ENCODE measurements at regions not wholly inside any gene's neighbourhood (a gene's known extent, or its start where the extent isn't known, plus 50 kb on each side); places are given as distances from the start of the nearest gene placed in this dataset.
"Not testable (repeated sequence)": the region's sequence is repeated elsewhere in the genome, so short reads cannot be mapped to it uniquely, and the experiment has no call there.

- ChIA-PET POLR2A (no interaction called here), CTCF (interaction anchor here (0.6 to 3.1 kb wide), 18 partner anchors 8 to 561 kb away, joined by 3 to 48 read pairs (median 6); partner anchors contain the start of gene CCDC71L)
- Histone ChIP-seq H3K4me1 (ENCODE audit: insufficient read depth, low read length) (no peaks in the 10 kb centered on the region), H3K27ac (ENCODE audit: low read depth, low read length) (no peak overlapping the region), H3K9me3 (ENCODE audit: low read length) (no peaks in the 10 kb centered on the region), H3K36me3 (ENCODE audit: insufficient read depth, low read length) (no peaks in the 10 kb centered on the region), H3K27me3 (ENCODE audit: insufficient read depth, low read length, poor library complexity, severe bottlenecking) (no peaks in the 10 kb centered on the region), H3K4me3 (ENCODE audit: low read length) (no peak overlapping the region)
- peak overlapping the region in 3 of 8 donors; percentile 38 to 69 (median 68) for H3K27ac Mint-ChIP-seq
- peaks cover 11 to 20% (median 15%) of the 10 kb centered on the region in 3 donors for H3K4me1 Mint-ChIP-seq
- peaks cover 0 to 2% of the 10 kb centered on the region in 2 donors for H3K27me3 Mint-ChIP-seq
- peak in 4 of 5 donors; percentile 6 to 53 (median 36) for DNase-seq
- H3K9me3 Mint-ChIP-seq, result peaks cover 0 to 1% (median 0%) of the 10 kb centered on the region in 5 donors
- H3K4me3 Mint-ChIP-seq, result no peak overlapping the region
- H3K36me3 Mint-ChIP-seq, result no peaks in the 10 kb centered on the region
Observed at GRCh38 chr7:106736508-106737201, 75.7 kb upstream of the CCDC71L start.

GRCh38 chr7:106737202-106737562 is 76.2 kb upstream of the CCDC71L start:
- Mint-ChIP-seq H3K27ac (no peak overlapping the region), H3K27me3 (peaks cover 2% of the 10 kb centered on the region in 2 donors), H3K36me3 (no peaks in the 10 kb centered on the region), H3K4me3 (no peak overlapping the region), H3K4me1 (peaks cover 6 to 15% (median 11%) of the 10 kb centered on the region in 3 donors), H3K9me3 (peaks cover 0 to 1% (median 0%) of the 10 kb centered on the region in 5 donors)
- Histone ChIP-seq H3K4me1 (ENCODE audit: insufficient read depth, low read length) (no peaks in the 10 kb centered on the region), H3K9me3 (ENCODE audit: low read length) (no peaks in the 10 kb centered on the region), H3K4me3 (ENCODE audit: low read length) (no peak overlapping the region), H3K27me3 (ENCODE audit: insufficient read depth, low read length, poor library complexity, severe bottlenecking) (no peaks in the 10 kb centered on the region), H3K36me3 (ENCODE audit: insufficient read depth, low read length) (no peaks in the 10 kb centered on the region), H3K27ac (ENCODE audit: low read depth, low read length) (no peak overlapping the region)
- no peak for DNase-seq
- ChIA-PET CTCF (interaction anchor here (1.2 to 3.1 kb wide), 7 partner anchors 17 to 561 kb away, joined by 3 to 48 read pairs (median 6); partner anchors contain the start of gene CCDC71L), POLR2A (no interaction called here)

GRCh38 chr7:106740806-106741205 is 79.8 kb upstream of the CCDC71L start:
- CTCF ChIA-PET, result no interaction called here
- no peak overlapping the region for H3K4me3 Mint-ChIP-seq
- H3K9me3 ChIP-seq (ENCODE audit: low read length), result no peaks in the 10 kb centered on the region

GRCh38 chr7:106744563-106745091 is 83.7 kb upstream of the CCDC71L start:
- Histone ChIP-seq H3K36me3 (ENCODE audit: insufficient read depth, low read length) (no peaks in the 10 kb centered on the region), H3K27ac (ENCODE audit: low read depth, low read length) (no peak overlapping the region), H3K4me1 (ENCODE audit: insufficient read depth, low read length) (peaks cover 5% of the 10 kb centered on the region), H3K27me3 (ENCODE audit: insufficient read depth, low read length, poor library complexity, severe bottlenecking) (no peaks in the 10 kb centered on the region), H3K4me3 (ENCODE audit: low read length) (no peak overlapping the region), H3K9me3 (ENCODE audit: low read length) (no peaks in the 10 kb centered on the region)
- Mint-ChIP-seq H3K9me3 (no peaks in the 10 kb centered on the region), H3K4me3 (no peak overlapping the region), H3K4me1 (peaks cover 0 to 3% (median 0%) of the 10 kb centered on the region in 3 donors), H3K36me3 (no peaks in the 10 kb centered on the region), H3K27me3 (peaks cover 9 to 23% of the 10 kb centered on the region in 2 donors), H3K27ac (no peak overlapping the region)
- ChIA-PET CTCF (interaction anchor here (1.3 to 1.4 kb wide), 2 partner anchors 8 to 84 kb away, joined by 5 to 6 read pairs; partner anchors contain the start of gene CCDC71L), POLR2A (no interaction called here)
- DNase-seq, result no peak

More at GRCh38 chr7:106740806-106741205, 79.8 kb upstream of the CCDC71L start:
- DNase-seq, result no peak
- Histone ChIP-seq H3K27ac (ENCODE audit: low read depth, low read length) (no peak overlapping the region), H3K4me1 (ENCODE audit: insufficient read depth, low read length) (peaks cover 5% of the 10 kb centered on the region), H3K36me3 (ENCODE audit: insufficient read depth, low read length) (no peaks in the 10 kb centered on the region), H3K27me3 (ENCODE audit: insufficient read depth, low read length, poor library complexity, severe bottlenecking) (no peaks in the 10 kb centered on the region), H3K4me3 (ENCODE audit: low read length) (no peak overlapping the region)
- Mint-ChIP-seq H3K27ac (no peak overlapping the region), H3K36me3 (no peaks in the 10 kb centered on the region), H3K9me3 (no peaks in the 10 kb centered on the region), H3K4me1 (peaks cover 2 to 9% (median 8%) of the 10 kb centered on the region in 3 donors), H3K27me3 (peaks cover 3 to 5% of the 10 kb centered on the region in 2 donors)
- POLR2A ChIA-PET, result no interaction called here

GRCh38 chr7:106747301-106747700 is 86.3 kb upstream of the CCDC71L start:
- H3K27me3 ChIP-seq (ENCODE audit: insufficient read depth, low read length, poor library complexity, severe bottlenecking); DNase-seq; H3K27ac Mint-ChIP-seq; H3K36me3 ChIP-seq (ENCODE audit: insufficient read depth, low read length); H3K36me3 Mint-ChIP-seq; H3K4me3 ChIP-seq (ENCODE audit: low read length); H3K27ac ChIP-seq (ENCODE audit: low read depth, low read length); POLR2A ChIA-PET; H3K9me3 Mint-ChIP-seq; H3K4me3 Mint-ChIP-seq; H3K4me1 Mint-ChIP-seq; H3K4me1 ChIP-seq (ENCODE audit: insufficient read depth, low read length); H3K9me3 ChIP-seq (ENCODE audit: low read length): not testable (repeated sequence)
- CTCF ChIA-PET, result interaction anchor here (1.3 kb wide), 1 partner anchor 11 kb away, joined by 4 read pairs; no protein-coding TSS in a partner anchor
- H3K27me3 Mint-ChIP-seq, result peaks cover 9 to 22% of the 10 kb centered on the region in 2 donors

GRCh38 chr7:106747804-106748203 is 86.8 kb upstream of the CCDC71L start:
- no peak overlapping the region for H3K27ac ChIP-seq (ENCODE audit: low read depth, low read length)
- no peak overlapping the region for H3K27ac Mint-ChIP-seq
- no peaks in the 10 kb centered on the region for H3K36me3 Mint-ChIP-seq
- H3K4me3 Mint-ChIP-seq, result no peak overlapping the region
- H3K9me3 ChIP-seq (ENCODE audit: low read length), result no peaks in the 10 kb centered on the region
- H3K4me3 ChIP-seq (ENCODE audit: low read length), result no peak overlapping the region
- peaks cover 0 to 3% (median 0%) of the 10 kb centered on the region in 5 donors for H3K9me3 Mint-ChIP-seq
- no peaks in the 10 kb centered on the region for H3K27me3 ChIP-seq (ENCODE audit: insufficient read depth, low read length, poor library complexity, severe bottlenecking)
- no peaks in the 10 kb centered on the region for H3K36me3 ChIP-seq (ENCODE audit: insufficient read depth, low read length)
- no peak for DNase-seq
- peaks cover 0 to 3% (median 0%) of the 10 kb centered on the region in 3 donors for H3K4me1 Mint-ChIP-seq
- H3K4me1 ChIP-seq (ENCODE audit: insufficient read depth, low read length), result peaks cover 5% of the 10 kb centered on the region
- POLR2A ChIA-PET, result no interaction called here
- CTCF ChIA-PET, result interaction anchor here (1.3 kb wide), 1 partner anchor 12 kb away, joined by 4 read pairs; no protein-coding TSS in a partner anchor
- H3K27me3 Mint-ChIP-seq, result peaks cover 9 to 23% of the 10 kb centered on the region in 2 donors

GRCh38 chr7:106749165-106749564 is 88.2 kb upstream of the CCDC71L start:
- Mint-ChIP-seq H3K27me3 (peaks cover 6 to 23% of the 10 kb centered on the region in 2 donors), H3K4me1 (peaks cover 0 to 3% (median 0%) of the 10 kb centered on the region in 3 donors), H3K36me3 (peaks cover 0 to 4% (median 0%) of the 10 kb centered on the region in 3 donors), H3K27ac (peak overlapping the region in 1 of 8 donors; percentile 16), H3K9me3 (peaks cover 0 to 5% (median 4%) of the 10 kb centered on the region in 5 donors), H3K4me3 (no peak overlapping the region)
- Histone ChIP-seq H3K4me1 (ENCODE audit: insufficient read depth, low read length) (peaks cover 5% of the 10 kb centered on the region), H3K27me3 (ENCODE audit: insufficient read depth, low read length, poor library complexity, severe bottlenecking) (no peaks in the 10 kb centered on the region), H3K9me3 (ENCODE audit: low read length) (no peaks in the 10 kb centered on the region), H3K27ac (ENCODE audit: low read depth, low read length) (no peak overlapping the region), H3K4me3 (ENCODE audit: low read length) (no peak overlapping the region), H3K36me3 (ENCODE audit: insufficient read depth, low read length) (no peaks in the 10 kb centered on the region)
- DNase-seq, result no peak
- POLR2A ChIA-PET, result no interaction called here
- CTCF ChIA-PET, result interaction anchor here (0.6 kb wide), 1 partner anchor 275 kb away, joined by 3 read pairs; no protein-coding TSS in a partner anchor

GRCh38 chr7:106750773-106751172 is 89.8 kb upstream of the CCDC71L start:
- H3K4me3 ChIP-seq (ENCODE audit: low read length), result no peak overlapping the region
- POLR2A ChIA-PET, result no interaction called here
- CTCF ChIA-PET, result no interaction called here

More at GRCh38 chr7:106750773-106751172, 89.8 kb upstream of the CCDC71L start:
- H3K36me3 Mint-ChIP-seq, result peaks cover 0 to 14% (median 0%) of the 10 kb centered on the region in 3 donors
- no peak overlapping the region for H3K27ac Mint-ChIP-seq
- DNase-seq, result no peak
- H3K27me3 Mint-ChIP-seq, result peaks cover 10 to 23% of the 10 kb centered on the region in 2 donors
- Histone ChIP-seq H3K9me3 (ENCODE audit: low read length) (no peaks in the 10 kb centered on the region), H3K27me3 (ENCODE audit: insufficient read depth, low read length, poor library complexity, severe bottlenecking) (no peaks in the 10 kb centered on the region), H3K4me1 (ENCODE audit: insufficient read depth, low read length) (no peaks in the 10 kb centered on the region), H3K36me3 (ENCODE audit: insufficient read depth, low read length) (no peaks in the 10 kb centered on the region), H3K27ac (ENCODE audit: low read depth, low read length) (no peak overlapping the region)
- peaks cover 0 to 13% (median 4%) of the 10 kb centered on the region in 5 donors for H3K9me3 Mint-ChIP-seq
- no peaks in the 10 kb centered on the region for H3K4me1 Mint-ChIP-seq
- no peak overlapping the region for H3K4me3 Mint-ChIP-seq
